Esophagus squamous epithelium (tissue), 4 donors: ENCODE measurements at regions not wholly inside any gene's neighbourhood (a gene's known extent, or its start where the extent isn't known, plus 50 kb on each side); places are given as distances from the start of the nearest gene placed in this dataset.

ENCODE experiments used
- POLR2A ChIP-seq, 4 donors: fragments of 450-650 bp; IDR thresholded peaks; one replicate each; pipeline ENCODE4 v1.6.1; 2017; ENCODE audit warnings: antibody characterized with exemption in 4 of 4, mild to moderate bottlenecking in 4 of 4, moderate library complexity in 3 of 4
- TF ChIP-seq, protein P1 (sequence below), 6 experiments: fragments of 450-650 bp in 4 of 6; fragments of 200-600 bp in 2 of 6; sonication (generic) in 2 of 6; IDR thresholded peaks; one replicate each; pipeline ENCODE4 v1.5.1; 2016 to 2019; ENCODE audit warnings: antibody characterized with exemption in 6 of 6, mild to moderate bottlenecking in 4 of 6, moderate library complexity in 4 of 6

DNA sequence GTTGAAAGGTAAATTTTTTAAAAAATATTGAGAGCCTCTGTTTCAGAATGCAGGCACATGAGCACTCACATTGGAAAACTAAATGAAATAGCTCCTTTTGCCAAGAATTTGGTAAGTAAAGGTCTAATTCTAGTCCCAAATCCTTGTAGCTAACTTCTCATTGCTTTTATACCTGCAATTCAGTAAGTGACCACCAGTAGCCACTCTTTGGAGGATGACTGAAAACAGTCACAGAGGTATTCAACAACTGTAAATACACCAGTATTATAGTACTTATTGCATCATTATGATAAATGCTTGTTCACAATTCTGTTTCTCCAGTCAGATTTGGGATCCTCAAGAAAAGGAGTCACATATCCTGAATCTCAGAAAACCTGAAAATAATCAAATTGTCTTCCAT lies 562.4 kb upstream of the CDH11 start:
- TF ChIP-seq, protein P1, sequence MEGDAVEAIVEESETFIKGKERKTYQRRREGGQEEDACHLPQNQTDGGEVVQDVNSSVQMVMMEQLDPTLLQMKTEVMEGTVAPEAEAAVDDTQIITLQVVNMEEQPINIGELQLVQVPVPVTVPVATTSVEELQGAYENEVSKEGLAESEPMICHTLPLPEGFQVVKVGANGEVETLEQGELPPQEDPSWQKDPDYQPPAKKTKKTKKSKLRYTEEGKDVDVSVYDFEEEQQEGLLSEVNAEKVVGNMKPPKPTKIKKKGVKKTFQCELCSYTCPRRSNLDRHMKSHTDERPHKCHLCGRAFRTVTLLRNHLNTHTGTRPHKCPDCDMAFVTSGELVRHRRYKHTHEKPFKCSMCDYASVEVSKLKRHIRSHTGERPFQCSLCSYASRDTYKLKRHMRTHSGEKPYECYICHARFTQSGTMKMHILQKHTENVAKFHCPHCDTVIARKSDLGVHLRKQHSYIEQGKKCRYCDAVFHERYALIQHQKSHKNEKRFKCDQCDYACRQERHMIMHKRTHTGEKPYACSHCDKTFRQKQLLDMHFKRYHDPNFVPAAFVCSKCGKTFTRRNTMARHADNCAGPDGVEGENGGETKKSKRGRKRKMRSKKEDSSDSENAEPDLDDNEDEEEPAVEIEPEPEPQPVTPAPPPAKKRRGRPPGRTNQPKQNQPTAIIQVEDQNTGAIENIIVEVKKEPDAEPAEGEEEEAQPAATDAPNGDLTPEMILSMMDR (IDR thresholded peaks at IDR 0.05) = peak in 1 of 6 experiments; percentile 40
- TF ChIP-seq POLR2A (IDR thresholded peaks at IDR 0.05) = no peak
